Loucy (cell line): ENCODE measurements at regions not wholly inside any gene's neighbourhood (a gene's known extent, or its start where the extent isn't known, plus 50 kb on each side); places are given as distances from the start of the nearest gene placed in this dataset.

Experiments
- EZH2phosphoT487 ChIP-seq: fragments of 200-600 bp; IDR thresholded peaks from 2 replicates; pipeline ENCODE4 v1.6.1; 2018; ENCODE audit warnings: antibody characterized with exemption, mild to moderate bottlenecking, moderate library complexity, borderline replicate concordance
- TF ChIP-seq, protein P1 (sequence below): fragments of 200-600 bp; sonication (generic); conservative IDR thresholded peaks from 2 replicates; pipeline ENCODE4 v1.5.1; 2014; ENCODE audit warnings: mild to moderate bottlenecking, antibody characterized with exemption, low read length

DNA sequence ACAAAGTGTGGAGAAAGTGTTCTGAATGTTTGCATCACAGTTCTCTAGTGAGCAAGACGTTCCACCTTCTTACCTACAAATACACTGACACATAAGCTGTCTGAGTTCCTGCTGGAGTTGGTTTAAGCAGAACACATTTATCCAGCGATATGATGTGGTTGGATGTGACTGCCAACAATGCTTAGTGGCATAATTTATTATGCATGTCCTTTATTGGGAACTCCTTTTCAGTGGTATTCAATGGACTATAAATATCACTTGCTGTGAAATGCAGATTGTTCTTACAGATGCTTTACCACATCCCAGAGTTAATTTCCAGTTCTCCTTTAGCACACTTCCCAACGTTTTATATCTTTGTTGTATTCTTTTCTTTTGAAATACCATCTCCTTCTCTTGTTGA is 222.2 kb downstream of the LURAP1L start:
- TF ChIP-seq, protein P1, sequence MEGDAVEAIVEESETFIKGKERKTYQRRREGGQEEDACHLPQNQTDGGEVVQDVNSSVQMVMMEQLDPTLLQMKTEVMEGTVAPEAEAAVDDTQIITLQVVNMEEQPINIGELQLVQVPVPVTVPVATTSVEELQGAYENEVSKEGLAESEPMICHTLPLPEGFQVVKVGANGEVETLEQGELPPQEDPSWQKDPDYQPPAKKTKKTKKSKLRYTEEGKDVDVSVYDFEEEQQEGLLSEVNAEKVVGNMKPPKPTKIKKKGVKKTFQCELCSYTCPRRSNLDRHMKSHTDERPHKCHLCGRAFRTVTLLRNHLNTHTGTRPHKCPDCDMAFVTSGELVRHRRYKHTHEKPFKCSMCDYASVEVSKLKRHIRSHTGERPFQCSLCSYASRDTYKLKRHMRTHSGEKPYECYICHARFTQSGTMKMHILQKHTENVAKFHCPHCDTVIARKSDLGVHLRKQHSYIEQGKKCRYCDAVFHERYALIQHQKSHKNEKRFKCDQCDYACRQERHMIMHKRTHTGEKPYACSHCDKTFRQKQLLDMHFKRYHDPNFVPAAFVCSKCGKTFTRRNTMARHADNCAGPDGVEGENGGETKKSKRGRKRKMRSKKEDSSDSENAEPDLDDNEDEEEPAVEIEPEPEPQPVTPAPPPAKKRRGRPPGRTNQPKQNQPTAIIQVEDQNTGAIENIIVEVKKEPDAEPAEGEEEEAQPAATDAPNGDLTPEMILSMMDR: no peak
- TF ChIP-seq EZH2phosphoT487: no peak
